Thoracic aorta (tissue), 2 donors: ENCODE measurements at regions not wholly inside any gene's neighbourhood (a gene's known extent, or its start where the extent isn't known, plus 50 kb on each side); places are given as distances from the start of the nearest gene placed in this dataset.

Experiments
- ATAC-seq: fragments of 150-250 bp; one replicate; pipeline ENCODE4 v1.8.0; 2017; ENCODE audit warnings: low read depth; ENCODE audit not compliant: insufficient number of reproducible peaks, low FRiP score
- DNase-seq: peaks from one replicate; pipeline ENCODE4 v3.0.0-alpha.2; 2020; ENCODE audit warnings: low spot score
- H3K27ac ChIP-seq, 2 donors: fragments of 200-600 bp; sonication (generic); 1 replicate in 1 of 2; 2 replicates in 1 of 2; pipeline ENCODE4 v1.5.1; 2016; ENCODE audit warnings: mild to moderate bottlenecking in 2 of 2, moderate library complexity in 2 of 2
- H3K27me3 ChIP-seq: fragments of 200-600 bp; sonication (generic); replicated peaks from 2 replicates; pipeline ENCODE4 v1.6.0; 2016; ENCODE audit warnings: mild to moderate bottlenecking; ENCODE audit not compliant: insufficient read depth
- H3K36me3 ChIP-seq: fragments of 200-600 bp; sonication (generic); one replicate; pipeline ENCODE4 v1.5.1; 2016
- H3K4me1 ChIP-seq, 2 donors: fragments of 200-600 bp; sonication (generic); 1 replicate in 1 of 2; 2 replicates in 1 of 2; pipeline versions ENCODE4 v1.5.1 to v1.6.0; 2016; ENCODE audit warnings: low read depth in 2 of 2, mild to moderate bottlenecking in 1 of 2; ENCODE audit not compliant: control insufficient read depth in 1 of 2
- H3K4me3 ChIP-seq: fragments of 200-600 bp; sonication (generic); 2 replicates; pipeline ENCODE4 v1.5.1; 2016; ENCODE audit warnings: mild to moderate bottlenecking
- H3K9me3 ChIP-seq: fragments of 200-600 bp; sonication (generic); 2 replicates; pipeline ENCODE4 v1.5.1; 2016
- CTCF ChIP-seq: fragments of 200-600 bp; sonication (generic); IDR thresholded peaks from one replicate; pipeline ENCODE4 v1.5.1; 2019; ENCODE audit warnings: antibody characterized with exemption

GRCh38 chr13:105341256-105341655, 1194.2 kb downstream of the EFNB2 start:
- no peak for DNase-seq
- Histone ChIP-seq H3K27me3 (no peaks in the 10 kb centered on the region), H3K36me3 (no peaks in the 10 kb centered on the region), H3K4me1 (peaks cover 6 to 24% of the 10 kb centered on the region in 2 donors), H3K4me3 (no peak overlapping the region), H3K27ac (no peak overlapping the region), H3K9me3 (no peaks in the 10 kb centered on the region)
- ATAC-seq: no peak
- no peak for TF ChIP-seq CTCF

- Histone ChIP-seq H3K4me1 (peaks cover 9 to 33% of the 10 kb centered on the region in 2 donors), H3K27me3 (no peaks in the 10 kb centered on the region), H3K27ac (no peak overlapping the region), H3K4me3 (no peak overlapping the region), H3K9me3 (no peaks in the 10 kb centered on the region), H3K36me3 (no peaks in the 10 kb centered on the region)
- DNase-seq: no peak
- no peak for TF ChIP-seq CTCF
- no peak for ATAC-seq
Observed at GRCh38 chr13:105340061-105340606, 1195.3 kb downstream of the EFNB2 start.

GRCh38 chr13:105338773-105339172, 1196.7 kb downstream of the EFNB2 start:
- H3K4me1 ChIP-seq: peaks cover 19 to 46% of the 10 kb centered on the region in 2 donors
- DNase-seq (no peak), ATAC-seq (no peak)
- no peak for TF ChIP-seq CTCF
- H3K9me3 ChIP-seq: no peaks in the 10 kb centered on the region
- H3K4me3 ChIP-seq: no peak overlapping the region
- no peaks in the 10 kb centered on the region for H3K27me3 ChIP-seq
- no peaks in the 10 kb centered on the region for H3K36me3 ChIP-seq
- no peak overlapping the region for H3K27ac ChIP-seq

- H3K27ac ChIP-seq: no peak overlapping the region
- no peak for TF ChIP-seq CTCF
- H3K36me3 ChIP-seq: no peaks in the 10 kb centered on the region
- H3K9me3 ChIP-seq: no peaks in the 10 kb centered on the region
- H3K4me1 ChIP-seq: peaks cover 21 to 46% of the 10 kb centered on the region in 2 donors
- H3K27me3 ChIP-seq: no peaks in the 10 kb centered on the region
- DNase-seq (no peak), ATAC-seq (no peak)
- no peak overlapping the region for H3K4me3 ChIP-seq
Observed at GRCh38 chr13:105338006-105338405, 1197.5 kb downstream of the EFNB2 start.

GRCh38 chr13:105336706-105337576, 1198.5 kb downstream of the EFNB2 start:
- TF ChIP-seq CTCF: no peak

More at GRCh38 chr13:105336706-105337576, 1198.5 kb downstream of the EFNB2 start:
- DNase-seq: no peak
- no peaks in the 10 kb centered on the region for H3K27me3 ChIP-seq
- peaks cover 16 to 44% of the 10 kb centered on the region in 2 donors for H3K4me1 ChIP-seq
- peak overlapping the region in 1 of 2 donors; percentile 29 for H3K27ac ChIP-seq
- no peaks in the 10 kb centered on the region for H3K36me3 ChIP-seq
- no peaks in the 10 kb centered on the region for H3K9me3 ChIP-seq
- ATAC-seq: no peak
- no peak overlapping the region for H3K4me3 ChIP-seq
